ENCODE measurements at regions not wholly inside any gene's neighbourhood (a gene's known extent, or its start where the extent isn't known, plus 50 kb on each side); places are given as distances from the start of the nearest gene placed in this dataset.

DNA sequence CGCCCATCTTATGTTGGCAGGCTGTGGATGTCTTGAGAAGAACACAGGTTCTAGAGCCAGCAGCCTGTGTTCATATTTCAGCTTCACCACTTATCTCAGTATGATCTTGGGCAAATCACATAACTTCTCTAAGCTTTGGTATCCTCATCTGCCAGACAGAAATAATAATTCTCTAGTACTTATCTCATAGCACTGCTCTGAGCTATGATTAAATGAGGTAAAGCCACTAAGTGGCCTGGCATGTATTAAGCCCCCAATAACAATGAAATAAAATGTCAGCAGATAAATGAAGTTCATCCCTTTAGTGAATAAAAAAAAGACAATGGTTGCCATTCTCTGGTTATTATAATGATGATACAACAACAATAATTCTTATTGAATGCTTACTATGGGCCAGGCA, 104.9 kb upstream of the EEA1 start:
- Histone ChIP-seq H2AFZ (ENCODE audit: low read length) (no peak overlapping the region), H3K4me2 (ENCODE audit: low read length) (no peak overlapping the region), H3K36me3 (ENCODE audit: low read depth, low read length) (no peaks in the 10 kb centered on the region), H3K9ac (ENCODE audit: low read length) (no peak overlapping the region), H3K79me2 (ENCODE audit: low read length) (no peaks in the 10 kb centered on the region), H3K4me1 (ENCODE audit: insufficient read depth, low read length) (no peaks in the 10 kb centered on the region), H3K27ac (ENCODE audit: low read length) (no peak overlapping the region), H3K9me2 (replicated peaks; ENCODE audit: low read length) (no peaks in the 10 kb centered on the region), H3K27me3 (ENCODE audit: low read length) (no peaks in the 10 kb centered on the region), H3K9me3 (ENCODE audit: low read length) (no peaks in the 10 kb centered on the region), H4K20me1 (ENCODE audit: low read length) (no peaks in the 10 kb centered on the region), H3K4me3 (ENCODE audit: low read length) (no peak overlapping the region), H3F3A (ENCODE audit: low read length, unreplicated experiment) (no peaks in the 10 kb centered on the region)
- BruUV-seq (replicated peaks) = no TSS peak
- ChIA-PET POLR2A (ENCODE audit: unreplicated experiment) (no interaction called here), CTCF (no interaction called here)
- no peak for ATAC-seq
- DNase-seq = no peak
- intact Hi-C loops (cut with micrococcal nuclease) = no loop called here
- TF ChIP-seq EZH2phosphoT487 (IDR thresholded peaks at IDR 0.05; ENCODE audit: borderline replicate concordance, low read length) = no peak
- TF ChIP-seq, protein P1, sequence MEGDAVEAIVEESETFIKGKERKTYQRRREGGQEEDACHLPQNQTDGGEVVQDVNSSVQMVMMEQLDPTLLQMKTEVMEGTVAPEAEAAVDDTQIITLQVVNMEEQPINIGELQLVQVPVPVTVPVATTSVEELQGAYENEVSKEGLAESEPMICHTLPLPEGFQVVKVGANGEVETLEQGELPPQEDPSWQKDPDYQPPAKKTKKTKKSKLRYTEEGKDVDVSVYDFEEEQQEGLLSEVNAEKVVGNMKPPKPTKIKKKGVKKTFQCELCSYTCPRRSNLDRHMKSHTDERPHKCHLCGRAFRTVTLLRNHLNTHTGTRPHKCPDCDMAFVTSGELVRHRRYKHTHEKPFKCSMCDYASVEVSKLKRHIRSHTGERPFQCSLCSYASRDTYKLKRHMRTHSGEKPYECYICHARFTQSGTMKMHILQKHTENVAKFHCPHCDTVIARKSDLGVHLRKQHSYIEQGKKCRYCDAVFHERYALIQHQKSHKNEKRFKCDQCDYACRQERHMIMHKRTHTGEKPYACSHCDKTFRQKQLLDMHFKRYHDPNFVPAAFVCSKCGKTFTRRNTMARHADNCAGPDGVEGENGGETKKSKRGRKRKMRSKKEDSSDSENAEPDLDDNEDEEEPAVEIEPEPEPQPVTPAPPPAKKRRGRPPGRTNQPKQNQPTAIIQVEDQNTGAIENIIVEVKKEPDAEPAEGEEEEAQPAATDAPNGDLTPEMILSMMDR (conservative IDR thresholded peaks at IDR 0.05; ENCODE audit: low read depth, low read length) = no peak

DNA sequence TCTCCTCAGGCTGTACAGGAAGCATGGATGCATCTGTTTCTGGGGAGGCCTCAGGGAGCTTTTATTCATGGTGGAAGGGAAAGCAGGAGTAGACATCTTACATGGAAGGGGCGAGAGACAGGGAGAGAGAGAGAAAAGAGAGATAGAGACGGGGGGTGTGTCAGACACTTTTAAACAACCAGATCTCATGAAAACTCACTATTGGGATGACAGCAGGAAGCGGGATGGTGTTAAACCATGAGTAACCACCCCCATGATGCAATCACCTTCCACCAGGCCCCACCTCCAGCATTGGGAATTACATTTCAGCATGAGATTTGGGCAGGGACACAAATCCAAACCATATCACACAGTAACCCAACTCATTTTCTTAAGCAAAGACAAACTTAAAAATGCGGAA, 110.0 kb upstream of the EEA1 start:
- ChIA-PET POLR2A (ENCODE audit: unreplicated experiment) (no interaction called here), CTCF (no interaction called here)
- intact Hi-C loops (cut with micrococcal nuclease) = no loop called here
- Histone ChIP-seq H3K27me3 (ENCODE audit: low read length) (no peaks in the 10 kb centered on the region), H3K9ac (ENCODE audit: low read length) (no peak overlapping the region), H3K27ac (ENCODE audit: low read length) (no peak overlapping the region), H3F3A (ENCODE audit: low read length, unreplicated experiment) (no peaks in the 10 kb centered on the region), H4K20me1 (ENCODE audit: low read length) (no peaks in the 10 kb centered on the region), H3K36me3 (ENCODE audit: low read depth, low read length) (no peaks in the 10 kb centered on the region), H2AFZ (ENCODE audit: low read length) (no peak overlapping the region), H3K4me3 (ENCODE audit: low read length) (no peak overlapping the region), H3K4me2 (ENCODE audit: low read length) (no peak overlapping the region), H3K4me1 (ENCODE audit: insufficient read depth, low read length) (no peaks in the 10 kb centered on the region), H3K9me3 (ENCODE audit: low read length) (no peaks in the 10 kb centered on the region), H3K79me2 (ENCODE audit: low read length) (no peaks in the 10 kb centered on the region), H3K9me2 (replicated peaks; ENCODE audit: low read length) (no peaks in the 10 kb centered on the region)
- no peak for ATAC-seq
- TF ChIP-seq EZH2 (IDR thresholded peaks at IDR 0.05; ENCODE audit: low read length, unreplicated experiment) (no peak), EZH2phosphoT487 (IDR thresholded peaks at IDR 0.05; ENCODE audit: borderline replicate concordance, low read length) (no peak)
- TF ChIP-seq, protein P1 (conservative IDR thresholded peaks at IDR 0.05; ENCODE audit: low read depth, low read length) = no peak
- no peak for DNase-seq
- BruUV-seq (replicated peaks) = no TSS peak

DNA sequence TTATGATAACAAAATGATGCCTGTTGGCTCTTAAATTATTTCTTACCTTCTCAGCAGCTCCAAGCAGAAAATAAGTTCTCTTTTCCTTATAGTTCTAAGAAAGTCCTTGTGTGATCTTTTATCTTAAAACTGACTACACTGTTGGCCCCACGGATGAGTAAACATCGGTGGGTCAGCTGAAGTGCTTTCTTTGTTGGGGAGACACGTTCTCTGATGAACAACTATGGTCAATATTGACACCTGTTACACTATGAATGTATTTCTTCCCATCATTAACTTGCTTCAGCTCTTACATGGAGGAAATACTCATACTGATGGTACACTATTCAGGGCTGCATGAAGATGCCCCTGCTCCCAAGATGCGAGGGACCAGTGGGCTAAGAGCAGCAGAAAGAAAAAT, 110.8 kb upstream of the EEA1 start:
- H3K4me1 ChIP-seq (ENCODE audit: insufficient read depth, low read length) = no peaks in the 10 kb centered on the region
- no peak for TF ChIP-seq EZH2phosphoT487 (IDR thresholded peaks at IDR 0.05; ENCODE audit: borderline replicate concordance, low read length)
- ATAC-seq (no peak), DNase-seq (no peak)
- no peak overlapping the region for H3K27ac ChIP-seq (ENCODE audit: low read length)
- no peaks in the 10 kb centered on the region for H3K27me3 ChIP-seq (ENCODE audit: low read length)
- POLR2A ChIA-PET (ENCODE audit: unreplicated experiment) = no interaction called here
- no peak overlapping the region for H3K9ac ChIP-seq (ENCODE audit: low read length)
- H3K4me2 ChIP-seq (ENCODE audit: low read length) = no peak overlapping the region
- H3K79me2 ChIP-seq (ENCODE audit: low read length) = no peaks in the 10 kb centered on the region
- no peak overlapping the region for H3K4me3 ChIP-seq (ENCODE audit: low read length)
- H3K9me3 ChIP-seq (ENCODE audit: low read length) = no peaks in the 10 kb centered on the region
- no peaks in the 10 kb centered on the region for H3K36me3 ChIP-seq (ENCODE audit: low read depth, low read length)
- no peaks in the 10 kb centered on the region for H3K9me2 ChIP-seq (replicated peaks; ENCODE audit: low read length)
- no TSS peak for BruUV-seq (replicated peaks)
- intact Hi-C loops (cut with micrococcal nuclease) = no loop called here
- CTCF ChIA-PET = no interaction called here
- H2AFZ ChIP-seq (ENCODE audit: low read length) = no peak overlapping the region
- H3F3A ChIP-seq (ENCODE audit: low read length, unreplicated experiment) = no peaks in the 10 kb centered on the region
- H4K20me1 ChIP-seq (ENCODE audit: low read length) = no peaks in the 10 kb centered on the region

All from PC-3 (cell line).